ENCODE measurements at regions not wholly inside any gene's neighbourhood (a gene's known extent, or its start where the extent isn't known, plus 50 kb on each side); places are given as distances from the start of the nearest gene placed in this dataset.

DNA sequence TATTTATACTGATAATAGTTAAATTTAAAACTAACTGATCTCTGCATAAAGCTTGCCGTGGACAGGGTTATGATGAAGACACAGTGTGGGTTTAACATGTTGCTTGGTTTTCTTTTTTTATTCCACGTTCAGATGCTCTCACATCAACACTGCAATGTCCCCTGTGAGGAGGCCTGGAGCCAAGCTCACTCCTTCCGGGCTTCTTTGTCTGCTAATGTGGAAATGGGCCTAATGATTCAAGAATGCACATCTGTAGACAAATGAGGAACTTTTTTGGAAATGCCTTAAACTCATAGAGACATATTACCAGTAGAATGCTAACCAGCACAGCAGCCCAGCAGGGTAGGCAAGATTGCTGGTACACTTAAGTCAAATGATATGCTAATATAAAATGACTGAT is 208.0 kb downstream of the GALR1 start:
- no peaks in the 10 kb centered on the region for H3K27me3 ChIP-seq
- WGBS, 2 donors = 72 to 78% methylated on average over 3 of the region's 3 CpGs
- intact Hi-C loops (cut with DNase I) = no loop called here
- no peak overlapping the region for H3K27ac ChIP-seq
- H3K4me1 ChIP-seq = peaks cover 0 to 15% (median 6%) of the 10 kb centered on the region in 4 donors
- H3K9me3 ChIP-seq = no peaks in the 10 kb centered on the region
- no peak for DNase-seq
- H3K4me3 ChIP-seq = no peak overlapping the region
- TF ChIP-seq POLR2AphosphoS5 (IDR thresholded peaks at IDR 0.05) = no peak
- TF ChIP-seq POLR2A (IDR thresholded peaks at IDR 0.05) = no peak
- TF ChIP-seq, protein P1, sequence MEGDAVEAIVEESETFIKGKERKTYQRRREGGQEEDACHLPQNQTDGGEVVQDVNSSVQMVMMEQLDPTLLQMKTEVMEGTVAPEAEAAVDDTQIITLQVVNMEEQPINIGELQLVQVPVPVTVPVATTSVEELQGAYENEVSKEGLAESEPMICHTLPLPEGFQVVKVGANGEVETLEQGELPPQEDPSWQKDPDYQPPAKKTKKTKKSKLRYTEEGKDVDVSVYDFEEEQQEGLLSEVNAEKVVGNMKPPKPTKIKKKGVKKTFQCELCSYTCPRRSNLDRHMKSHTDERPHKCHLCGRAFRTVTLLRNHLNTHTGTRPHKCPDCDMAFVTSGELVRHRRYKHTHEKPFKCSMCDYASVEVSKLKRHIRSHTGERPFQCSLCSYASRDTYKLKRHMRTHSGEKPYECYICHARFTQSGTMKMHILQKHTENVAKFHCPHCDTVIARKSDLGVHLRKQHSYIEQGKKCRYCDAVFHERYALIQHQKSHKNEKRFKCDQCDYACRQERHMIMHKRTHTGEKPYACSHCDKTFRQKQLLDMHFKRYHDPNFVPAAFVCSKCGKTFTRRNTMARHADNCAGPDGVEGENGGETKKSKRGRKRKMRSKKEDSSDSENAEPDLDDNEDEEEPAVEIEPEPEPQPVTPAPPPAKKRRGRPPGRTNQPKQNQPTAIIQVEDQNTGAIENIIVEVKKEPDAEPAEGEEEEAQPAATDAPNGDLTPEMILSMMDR (IDR thresholded peaks at IDR 0.05) = no peak
- no peak for TF ChIP-seq EP300 (IDR thresholded peaks at IDR 0.05)
- H3K36me3 ChIP-seq = no peaks in the 10 kb centered on the region

DNA sequence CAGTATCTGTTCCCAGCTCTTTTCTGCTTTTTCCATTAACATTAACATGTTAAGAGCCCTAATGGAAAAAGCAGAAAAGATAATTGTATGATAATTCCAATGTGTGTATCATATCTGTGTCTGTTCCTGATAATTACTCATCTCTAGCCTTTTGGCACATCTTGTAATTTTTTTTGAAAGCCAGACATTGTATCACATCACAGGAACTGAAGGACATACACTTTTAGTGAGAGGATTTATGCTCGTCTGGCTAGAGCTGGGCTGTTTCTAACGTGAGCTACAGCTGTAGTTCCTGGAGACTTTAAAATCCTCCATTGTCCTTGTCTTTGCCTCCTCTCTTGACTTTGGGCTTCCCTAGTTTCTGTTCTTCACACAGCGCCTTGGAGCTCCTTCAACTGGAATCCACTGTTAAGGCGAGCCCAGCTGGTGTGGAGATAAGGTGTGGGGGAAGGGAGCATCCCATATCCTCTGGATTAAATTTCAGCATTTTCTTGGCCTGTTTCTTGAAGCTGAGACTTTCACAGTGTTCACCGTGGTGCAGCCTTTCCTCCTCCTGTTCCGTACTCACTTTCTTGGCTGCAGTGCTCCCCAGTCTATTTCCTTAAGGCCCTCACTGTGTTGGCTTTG is 211.5 kb downstream of the GALR1 start:
- H3K9me3 ChIP-seq = no peaks in the 10 kb centered on the region
- no peak overlapping the region for H3K4me3 ChIP-seq
- intact Hi-C loops (cut with DNase I) = no loop called here
- H3K36me3 ChIP-seq = no peaks in the 10 kb centered on the region
- WGBS, 2 donors = 78 to 90% methylated on average over 6 of the region's 6 CpGs
- no peak for DNase-seq
- H3K27me3 ChIP-seq = no peaks in the 10 kb centered on the region
- H3K27ac ChIP-seq = no peak overlapping the region
- TF ChIP-seq POLR2AphosphoS5 (IDR thresholded peaks at IDR 0.05) (no peak), POLR2A (IDR thresholded peaks at IDR 0.05) (no peak), EP300 (IDR thresholded peaks at IDR 0.05) (no peak)
- TF ChIP-seq, protein P1 (IDR thresholded peaks at IDR 0.05) = no peak
- peaks cover 0 to 15% (median 6%) of the 10 kb centered on the region in 4 donors for H3K4me1 ChIP-seq

DNA sequence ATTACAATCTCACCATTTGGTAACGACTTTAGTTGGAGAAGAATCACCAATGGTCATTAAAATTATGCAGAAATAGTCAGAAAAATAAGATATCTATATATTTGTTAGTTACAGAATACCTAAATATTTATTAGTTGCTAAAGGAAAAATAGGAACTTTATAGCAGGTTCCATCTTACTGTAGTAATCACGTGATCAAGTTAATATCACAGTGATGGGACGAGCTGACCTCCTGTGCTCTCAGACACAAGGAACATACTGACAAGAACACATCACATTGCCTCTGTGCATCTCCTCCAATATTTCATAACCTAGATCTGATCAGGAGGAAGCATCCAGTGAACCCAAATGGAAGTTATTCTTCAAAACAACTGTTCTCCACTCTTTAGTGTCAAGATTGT is 215.3 kb downstream of the GALR1 start:
- H3K4me1 ChIP-seq = no peaks in the 10 kb centered on the region
- WGBS, 2 donors = 75 to 86% methylated on average over 3 of the region's 3 CpGs
- H3K4me3 ChIP-seq = no peak overlapping the region
- no peaks in the 10 kb centered on the region for H3K36me3 ChIP-seq
- no peak overlapping the region for H3K27ac ChIP-seq
- no peak for DNase-seq
- no peak for TF ChIP-seq EP300 (IDR thresholded peaks at IDR 0.05)
- no peak for TF ChIP-seq POLR2A (IDR thresholded peaks at IDR 0.05)
- TF ChIP-seq, protein P1 (IDR thresholded peaks at IDR 0.05) = no peak
- no peak for TF ChIP-seq POLR2AphosphoS5 (IDR thresholded peaks at IDR 0.05)
- intact Hi-C loops (cut with DNase I) = no loop called here
- no peaks in the 10 kb centered on the region for H3K9me3 ChIP-seq
- no peaks in the 10 kb centered on the region for H3K27me3 ChIP-seq

DNA sequence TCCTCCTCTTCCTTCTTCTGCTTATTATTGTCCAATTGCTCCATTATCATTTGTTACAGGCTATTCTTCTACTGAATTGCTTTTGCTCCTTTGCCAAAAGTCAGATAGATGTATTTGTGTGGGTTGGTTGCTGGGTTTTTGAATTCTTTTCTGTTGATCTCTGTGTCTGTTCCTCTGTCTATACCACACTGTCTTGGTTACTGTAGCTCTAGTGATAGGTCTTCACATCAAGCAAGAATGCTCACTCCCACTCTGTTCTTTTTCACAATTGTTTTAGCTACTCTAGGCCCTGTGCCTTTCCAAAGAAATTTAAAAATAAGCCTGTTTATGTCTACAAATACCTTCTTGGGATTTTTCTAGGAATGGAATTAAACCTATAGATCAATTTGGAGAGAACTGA is 217.2 kb downstream of the GALR1 start:
- intact Hi-C loops (cut with DNase I) = no loop called here
- TF ChIP-seq POLR2A (IDR thresholded peaks at IDR 0.05) = no peak

DNA sequence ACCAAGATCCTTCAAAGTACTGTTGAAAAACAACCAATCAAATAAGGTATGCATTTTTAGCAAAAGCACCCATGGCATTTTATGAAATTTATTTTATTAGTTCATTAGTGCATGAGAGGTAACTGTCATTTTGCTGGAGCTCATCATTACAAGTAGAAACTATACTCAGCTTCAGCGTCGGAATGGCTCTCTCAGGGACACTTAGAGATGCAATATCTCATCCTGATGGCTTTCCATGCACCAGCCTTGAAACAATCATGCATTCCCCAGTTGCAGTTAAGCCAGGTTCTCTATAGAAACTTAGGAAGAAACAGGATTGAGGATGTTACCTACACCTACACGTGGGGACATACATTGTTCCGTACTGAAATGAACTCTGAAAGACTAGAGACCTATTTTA is 219.5 kb downstream of the GALR1 start:
- WGBS, 2 donors = 90 to 93% methylated on average over 4 of the region's 4 CpGs
- DNase-seq = no peak
- Histone ChIP-seq H3K27me3 (no peaks in the 10 kb centered on the region), H3K36me3 (no peaks in the 10 kb centered on the region), H3K9me3 (no peaks in the 10 kb centered on the region), H3K4me1 (no peaks in the 10 kb centered on the region), H3K4me3 (no peak overlapping the region), H3K27ac (no peak overlapping the region)
- intact Hi-C loops (cut with DNase I) = no loop called here
- no peak for TF ChIP-seq POLR2AphosphoS5 (IDR thresholded peaks at IDR 0.05)
- no peak for TF ChIP-seq POLR2A (IDR thresholded peaks at IDR 0.05)
- no peak for TF ChIP-seq EP300 (IDR thresholded peaks at IDR 0.05)
- TF ChIP-seq, protein P1 (IDR thresholded peaks at IDR 0.05) = no peak

More for the DNA sequence above, 217.2 kb downstream of the GALR1 start:
- Histone ChIP-seq H3K9me3 (no peaks in the 10 kb centered on the region), H3K36me3 (no peaks in the 10 kb centered on the region), H3K4me3 (no peak overlapping the region), H3K4me1 (no peaks in the 10 kb centered on the region), H3K27me3 (no peaks in the 10 kb centered on the region), H3K27ac (no peak overlapping the region)
- no peak for DNase-seq

Measured in sigmoid colon (tissue), 6 donors.